BJ (cell line): ENCODE measurements at regions not wholly inside any gene's neighbourhood (a gene's known extent, or its start where the extent isn't known, plus 50 kb on each side); places are given as distances from the start of the nearest gene placed in this dataset.

Source experiments
- CTCF ChIA-PET: fragments of 350-600 bp; formaldehyde crosslinking; extraction: SDS; loops from one replicate; lab custom pipeline; 2021; ENCODE audit warnings: antibody characterized with exemption, inconsistent platforms; lab: Yijun Ruan, JAX
- POLR2A ChIA-PET: fragments of 300-600 bp; sonication (Branson Sonifier 250); formaldehyde crosslinking; extraction: SDS; loops from one replicate; lab custom pipeline; 2021; ENCODE audit warnings: antibody characterized with exemption; lab: Charles Lee
- DNase-seq: peaks from one replicate; pipeline ENCODE4 v3.0.0-alpha.2; 2011; ENCODE audit warnings: low read depth
- H3K27me3 ChIP-seq: 2 replicates; pipeline ENCODE4 v1.6.0; 2011; ENCODE audit warnings: low read length; ENCODE audit not compliant: control insufficient read depth, insufficient read depth
- H3K36me3 ChIP-seq: 2 replicates; pipeline ENCODE4 v1.5.1; 2011; ENCODE audit warnings: low read length; ENCODE audit not compliant: control insufficient read depth, insufficient read depth
- H3K4me3 ChIP-seq: 2 replicates; pipeline ENCODE4 v1.5.1; 2011; ENCODE audit warnings: low read depth, mild to moderate bottlenecking, control low read depth, low read length
- TF ChIP-seq, protein P1 (sequence below): IDR thresholded peaks from 2 replicates; pipeline ENCODE4 v1.5.1; 2011; ENCODE audit warnings: low read depth, mild to moderate bottlenecking, control low read depth, inconsistent platforms, low read length, moderate library complexity; ENCODE audit not compliant: insufficient read depth

- DNase-seq = no peak
- Histone ChIP-seq H3K36me3 (no peaks in the 10 kb centered on the region), H3K4me3 (no peak overlapping the region), H3K27me3 (no peaks in the 10 kb centered on the region)
- CTCF ChIA-PET = interaction anchor here (0.6 kb wide), 1 partner anchor 59 kb away, joined by 3 read pairs; no protein-coding TSS in a partner anchor
- POLR2A ChIA-PET = no interaction called here
- TF ChIP-seq, protein P1, sequence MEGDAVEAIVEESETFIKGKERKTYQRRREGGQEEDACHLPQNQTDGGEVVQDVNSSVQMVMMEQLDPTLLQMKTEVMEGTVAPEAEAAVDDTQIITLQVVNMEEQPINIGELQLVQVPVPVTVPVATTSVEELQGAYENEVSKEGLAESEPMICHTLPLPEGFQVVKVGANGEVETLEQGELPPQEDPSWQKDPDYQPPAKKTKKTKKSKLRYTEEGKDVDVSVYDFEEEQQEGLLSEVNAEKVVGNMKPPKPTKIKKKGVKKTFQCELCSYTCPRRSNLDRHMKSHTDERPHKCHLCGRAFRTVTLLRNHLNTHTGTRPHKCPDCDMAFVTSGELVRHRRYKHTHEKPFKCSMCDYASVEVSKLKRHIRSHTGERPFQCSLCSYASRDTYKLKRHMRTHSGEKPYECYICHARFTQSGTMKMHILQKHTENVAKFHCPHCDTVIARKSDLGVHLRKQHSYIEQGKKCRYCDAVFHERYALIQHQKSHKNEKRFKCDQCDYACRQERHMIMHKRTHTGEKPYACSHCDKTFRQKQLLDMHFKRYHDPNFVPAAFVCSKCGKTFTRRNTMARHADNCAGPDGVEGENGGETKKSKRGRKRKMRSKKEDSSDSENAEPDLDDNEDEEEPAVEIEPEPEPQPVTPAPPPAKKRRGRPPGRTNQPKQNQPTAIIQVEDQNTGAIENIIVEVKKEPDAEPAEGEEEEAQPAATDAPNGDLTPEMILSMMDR = no peak
Observed at GRCh38 chr6:158912655-158913054, 87.3 kb downstream of the RSPH3 start.

DNA sequence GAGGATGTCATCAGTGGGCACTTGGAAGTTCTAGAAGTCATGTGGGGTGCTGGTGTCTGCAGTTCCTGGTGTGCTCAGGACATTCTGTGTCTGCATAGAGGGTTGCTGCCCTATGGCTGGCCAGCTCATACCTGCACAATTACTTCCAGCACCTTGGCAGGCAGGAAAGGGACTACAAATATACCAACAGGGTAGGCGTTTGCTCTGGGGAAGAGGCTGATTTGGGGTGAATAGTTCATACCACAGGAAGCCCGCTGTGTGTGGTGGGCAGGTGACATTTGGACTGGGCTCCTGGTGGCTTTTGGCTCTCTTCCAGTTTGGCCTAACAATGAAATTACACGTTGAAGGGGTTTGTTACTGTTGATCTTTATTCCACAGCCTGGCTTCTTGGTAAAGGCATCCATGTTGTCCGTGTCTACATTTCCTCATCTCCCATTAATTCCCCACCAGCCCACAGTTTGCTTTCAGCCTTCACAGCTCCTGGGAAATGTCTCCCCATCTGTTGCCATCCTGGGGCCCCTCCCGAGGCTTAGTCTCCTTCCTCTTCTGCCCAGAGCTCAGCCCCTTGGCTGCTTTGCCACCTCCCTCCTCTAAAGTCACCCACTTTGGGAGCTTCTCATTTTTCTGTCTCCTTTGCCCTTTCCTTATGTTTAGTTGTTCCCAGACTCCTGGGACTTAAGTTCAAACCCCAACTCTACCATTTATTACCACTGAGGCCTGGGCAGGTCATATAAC is 88.1 kb downstream of the RSPH3 start:
- Histone ChIP-seq H3K4me3 (no peak overlapping the region), H3K36me3 (no peaks in the 10 kb centered on the region), H3K27me3 (no peaks in the 10 kb centered on the region)
- ChIA-PET POLR2A (no interaction called here), CTCF (no interaction called here)
- TF ChIP-seq, protein P1 = no peak
- DNase-seq = no peak

- Histone ChIP-seq H3K27me3 (no peaks in the 10 kb centered on the region), H3K4me3 (no peak overlapping the region), H3K36me3 (no peaks in the 10 kb centered on the region)
- POLR2A ChIA-PET = no interaction called here
- no peak for DNase-seq
- CTCF ChIA-PET = no interaction called here
- TF ChIP-seq, protein P1 = no peak
Observed at GRCh38 chr6:158910484-158911440, 89.2 kb downstream of the RSPH3 start.

- no peak for DNase-seq
- ChIA-PET POLR2A (no interaction called here), CTCF (no interaction called here)
- no peak overlapping the region for H3K4me3 ChIP-seq
- no peaks in the 10 kb centered on the region for H3K36me3 ChIP-seq
- H3K27me3 ChIP-seq = no peaks in the 10 kb centered on the region
- TF ChIP-seq, protein P1 = no peak
Observed at GRCh38 chr6:158909938-158910337, 90.1 kb downstream of the RSPH3 start.

GRCh38 chr6:158908606-158909005 is 89.4 kb upstream of the EZR start:
- ChIA-PET CTCF (no interaction called here), POLR2A (no interaction called here)
- Histone ChIP-seq H3K27me3 (no peaks in the 10 kb centered on the region), H3K36me3 (no peaks in the 10 kb centered on the region), H3K4me3 (no peak overlapping the region)
- TF ChIP-seq, protein P1 = no peak
- DNase-seq = no peak
